HepG2 (cell line): ENCODE measurements at regions not wholly inside any gene's neighbourhood (a gene's known extent, or its start where the extent isn't known, plus 50 kb on each side); places are given as distances from the start of the nearest gene placed in this dataset.

ENCODE experiments used
- ATAC-seq: fragments of 200-7000 bp; cut with Tn5 transposase; 3 replicates; pipeline ENCODE4 v1.9.1; 2020; ENCODE audit warnings: mild to moderate bottlenecking, moderate library complexity
- BruUV-seq: library from RNA; stranded (reverse); fragments of 400-500 nt; replicated peaks from 2 replicates; lab custom pipeline; 2021; lab: Mats Ljungman, UMichigan
- CTCF ChIA-PET: fragments of 300-600 bp; formaldehyde crosslinking; extraction: SDS; loops from one replicate; lab custom pipeline; 2021; ENCODE audit warnings: low total read pairs, inconsistent platforms, low intra/inter-chr PET ratio; lab: Yijun Ruan, JAX
- POLR2A ChIA-PET: fragments of 350-600 bp; sonication (Branson Sonifier 250); formaldehyde crosslinking; loops from one replicate; lab custom pipeline; 2020; ENCODE audit warnings: antibody characterized with exemption, inconsistent platforms; lab: Yijun Ruan, JAX
- DNase-seq: peaks from one replicate; pipeline ENCODE4 v3.0.0-alpha.2; 2015; ENCODE audit warnings: low spot score
- FAIRE-seq: peaks from 3 replicates; lab custom pipeline; 2011; peaks lifted over from hg19 to GRCh38; lab: Jason Lieb, UNC
- H2AFZ ChIP-seq: one replicate; pipeline ENCODE4 v1.6.1; 2011; ENCODE audit warnings: low read length, inconsistent platforms
- H3K27ac ChIP-seq: fragments of 300-600 bp; 3 replicates; pipeline ENCODE4 v1.8.0; 2011; ENCODE audit warnings: mixed run types, mild to moderate bottlenecking, mixed read lengths, low read length, inconsistent platforms; ENCODE audit not compliant: insufficient read depth; ENCODE audit errors: extremely low read length
- H3K27me3 ChIP-seq, 2 experiments: fragments of 200-600 bp in 1 of 2; 2 replicates in 1 of 2; 3 replicates in 1 of 2; pipeline versions ENCODE4 v1.6.0 to v1.8.0; 2011; ENCODE audit warnings: low read length in 2 of 2, mild to moderate bottlenecking in 2 of 2, moderate library complexity in 2 of 2, inconsistent platforms in 1 of 2; ENCODE audit not compliant: insufficient read depth in 2 of 2, control insufficient read depth in 1 of 2
- H3K36me3 ChIP-seq, 2 experiments: fragments of 200-600 bp in 1 of 2; replicated peaks in 1 of 2; 2 replicates in 1 of 2; 3 replicates in 1 of 2; pipeline versions ENCODE4 v1.5.1 to v1.8.0; 2011; ENCODE audit warnings: low read length in 2 of 2, inconsistent platforms in 1 of 2; ENCODE audit not compliant: insufficient read depth in 2 of 2, control insufficient read depth in 1 of 2
- H3K4me1 ChIP-seq: 2 replicates; pipeline ENCODE4 v1.5.1; 2012; ENCODE audit warnings: low read length, inconsistent platforms; ENCODE audit not compliant: insufficient read depth
- H3K4me2 ChIP-seq: 2 replicates; pipeline ENCODE4 v1.6.0; 2011; ENCODE audit warnings: low read depth, low read length, inconsistent platforms
- H3K4me3 ChIP-seq, 3 experiments: fragments of 200-600 bp in 1 of 3; sonication (generic), shearing (Covaris generic) in 1 of 3; replicated peaks in 1 of 3; 2 replicates each; pipeline ENCODE4 v1.5.1; 2011 to 2016; ENCODE audit warnings: low read length in 3 of 3, inconsistent platforms in 2 of 3, low read depth in 2 of 3, mild to moderate bottlenecking in 2 of 3, control low read depth in 1 of 3, mixed read lengths in 1 of 3; ENCODE audit not compliant: insufficient read depth in 1 of 3
- H3K79me2 ChIP-seq: one replicate; pipeline ENCODE4 v1.6.1; 2011; ENCODE audit warnings: low read length, inconsistent platforms; ENCODE audit not compliant: insufficient read depth
- H3K9ac ChIP-seq: 2 replicates; pipeline ENCODE4 v1.6.0; 2011; ENCODE audit warnings: mild to moderate bottlenecking, low read depth, low read length, inconsistent platforms; ENCODE audit not compliant: insufficient read depth
- H3K9me3 ChIP-seq: 2 replicates; pipeline ENCODE4 v1.5.1; 2012; ENCODE audit warnings: mild to moderate bottlenecking, low read length
- H4K20me1 ChIP-seq: 2 replicates; pipeline ENCODE4 v1.6.0; 2011; ENCODE audit warnings: inconsistent platforms, mild to moderate bottlenecking, low read length, moderate library complexity; ENCODE audit not compliant: insufficient read depth
- AGO2 ChIP-seq: fragments of 200-400 bp; formaldehyde crosslinking; optimal IDR thresholded peaks from 2 replicates; pipeline ENCODE3; 2017; ENCODE audit warnings: mild to moderate bottlenecking, low read depth, low read length, moderate library complexity
- ARID2 ChIP-seq: sonication (generic); formaldehyde crosslinking; IDR thresholded peaks from 2 replicates; pipeline ENCODE4 v1.8.1; 2022; ENCODE audit warnings: mild to moderate bottlenecking, missing genetic modification reagents, borderline replicate concordance
- CREM ChIP-seq, 2 experiments: sonication (generic) in 1 of 2; formaldehyde crosslinking in 1 of 2; IDR thresholded peaks; 2 replicates each; pipeline versions ENCODE4 v1.4.0 to v1.6.1; 2016 to 2020; ENCODE audit warnings: antibody characterized with exemption in 1 of 2, mild to moderate bottlenecking in 1 of 2, missing genetic modification reagents in 1 of 2
- HDAC2 ChIP-seq: sonication (generic); formaldehyde crosslinking; IDR thresholded peaks from 2 replicates; pipeline ENCODE4 v1.4.0; 2020; ENCODE audit warnings: missing genetic modification reagents
- IRF2 ChIP-seq: IDR thresholded peaks from 2 replicates; pipeline ENCODE4 v1.6.1; 2018; ENCODE audit warnings: missing genetic modification reagents, missing compliant biosample characterization
- ISL2 ChIP-seq: sonication (generic); formaldehyde crosslinking; IDR thresholded peaks from 2 replicates; pipeline ENCODE4 v1.5.0; 2020; ENCODE audit warnings: missing genetic modification reagents
- JARID2 ChIP-seq: sonication (generic); formaldehyde crosslinking; IDR thresholded peaks from 2 replicates; pipeline ENCODE4 v1.8.1; 2023; ENCODE audit warnings: missing genetic modification reagents, inconsistent platforms; ENCODE audit not compliant: insufficient replicate concordance
- MEIS1 ChIP-seq: sonication (generic); formaldehyde crosslinking; IDR thresholded peaks from 2 replicates; pipeline ENCODE4 v1.9.0; 2021; ENCODE audit warnings: mild to moderate bottlenecking, missing genetic modification reagents, moderate library complexity, borderline replicate concordance
- NFIB ChIP-seq: sonication (generic); formaldehyde crosslinking; IDR thresholded peaks from 2 replicates; pipeline ENCODE4 v1.9.0; 2021; ENCODE audit warnings: missing genetic modification reagents, mild to moderate bottlenecking, borderline replicate concordance
- PAX8 ChIP-seq: sonication (generic); formaldehyde crosslinking; IDR thresholded peaks from 2 replicates; pipeline ENCODE4 v1.8.0; 2022; ENCODE audit warnings: mild to moderate bottlenecking, missing genetic modification reagents, borderline replicate concordance
- ZNF557 ChIP-seq: sonication (generic); formaldehyde crosslinking; IDR thresholded peaks from 2 replicates; pipeline ENCODE4 v1.4.0; 2020; ENCODE audit warnings: missing genetic modification reagents
- ZNF720 ChIP-seq: sonication (generic); formaldehyde crosslinking; IDR thresholded peaks from 2 replicates; pipeline ENCODE4 v1.4.0; 2020; ENCODE audit warnings: missing genetic modification reagents
- WGBS: methylation state at CpG from one replicate; pipeline ENCODE4 v1.1.6; 2017; ENCODE audit warnings: low lambda C conversion rate; 5-methylcytosine and 5-hydroxymethylcytosine counted together
- in situ Hi-C: cut with HindIII; loops from 2 replicates; pipeline ENCODE4 v1.10.0; 2017; ENCODE audit warnings: low pct_unique_long_range_greater_than_20kb; ENCODE audit not compliant: extremely low pct_ligation_motif_present
- intact Hi-C: fragments of 100-400 bp; cut with micrococcal nuclease; formaldehyde crosslinking; loops from one replicate; pipeline ENCODE4 v1.10.0; 2022; ENCODE audit not compliant: unreplicated experiment
- TF ChIP-seq, protein P1 (sequence below): sonication (generic); formaldehyde crosslinking; IDR thresholded peaks from 2 replicates; pipeline ENCODE4 v1.4.0; 2020; ENCODE audit warnings: missing genetic modification reagents
- TF ChIP-seq, protein P2 (sequence below): sonication (generic); formaldehyde crosslinking; conservative IDR thresholded peaks from 2 replicates; pipeline ENCODE4 v1.8.0; 2022; ENCODE audit warnings: low read depth, missing genetic modification reagents
- TF ChIP-seq, protein P3 (sequence below): sonication (generic); formaldehyde crosslinking; conservative IDR thresholded peaks from 2 replicates; pipeline ENCODE4 v1.5.0; 2020; ENCODE audit warnings: missing genetic modification reagents
- TF ChIP-seq, protein P4 (sequence below): sonication (generic); formaldehyde crosslinking; IDR thresholded peaks from 2 replicates; pipeline ENCODE4 v1.4.0; 2020; ENCODE audit warnings: missing genetic modification reagents

DNA sequence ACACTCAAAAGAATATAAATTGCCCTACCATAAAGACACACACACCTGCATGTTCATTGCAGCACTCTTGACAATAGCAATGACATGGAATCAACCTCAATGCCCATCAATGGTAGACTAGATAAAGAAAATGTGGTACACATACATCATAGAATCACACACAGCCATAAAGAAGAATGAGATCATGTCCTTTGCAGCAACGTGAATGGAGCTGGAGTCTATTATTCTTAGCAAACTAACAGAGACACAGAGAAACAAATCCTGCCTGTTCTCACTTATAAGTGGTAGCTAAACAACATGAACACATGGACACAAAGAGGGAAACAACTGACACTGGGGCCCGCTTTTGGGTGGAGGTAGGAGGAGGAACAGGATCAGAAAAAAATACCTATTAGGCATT, 2062.2 kb upstream of the CDH6 start (continued):
- TF ChIP-seq, protein P1, sequence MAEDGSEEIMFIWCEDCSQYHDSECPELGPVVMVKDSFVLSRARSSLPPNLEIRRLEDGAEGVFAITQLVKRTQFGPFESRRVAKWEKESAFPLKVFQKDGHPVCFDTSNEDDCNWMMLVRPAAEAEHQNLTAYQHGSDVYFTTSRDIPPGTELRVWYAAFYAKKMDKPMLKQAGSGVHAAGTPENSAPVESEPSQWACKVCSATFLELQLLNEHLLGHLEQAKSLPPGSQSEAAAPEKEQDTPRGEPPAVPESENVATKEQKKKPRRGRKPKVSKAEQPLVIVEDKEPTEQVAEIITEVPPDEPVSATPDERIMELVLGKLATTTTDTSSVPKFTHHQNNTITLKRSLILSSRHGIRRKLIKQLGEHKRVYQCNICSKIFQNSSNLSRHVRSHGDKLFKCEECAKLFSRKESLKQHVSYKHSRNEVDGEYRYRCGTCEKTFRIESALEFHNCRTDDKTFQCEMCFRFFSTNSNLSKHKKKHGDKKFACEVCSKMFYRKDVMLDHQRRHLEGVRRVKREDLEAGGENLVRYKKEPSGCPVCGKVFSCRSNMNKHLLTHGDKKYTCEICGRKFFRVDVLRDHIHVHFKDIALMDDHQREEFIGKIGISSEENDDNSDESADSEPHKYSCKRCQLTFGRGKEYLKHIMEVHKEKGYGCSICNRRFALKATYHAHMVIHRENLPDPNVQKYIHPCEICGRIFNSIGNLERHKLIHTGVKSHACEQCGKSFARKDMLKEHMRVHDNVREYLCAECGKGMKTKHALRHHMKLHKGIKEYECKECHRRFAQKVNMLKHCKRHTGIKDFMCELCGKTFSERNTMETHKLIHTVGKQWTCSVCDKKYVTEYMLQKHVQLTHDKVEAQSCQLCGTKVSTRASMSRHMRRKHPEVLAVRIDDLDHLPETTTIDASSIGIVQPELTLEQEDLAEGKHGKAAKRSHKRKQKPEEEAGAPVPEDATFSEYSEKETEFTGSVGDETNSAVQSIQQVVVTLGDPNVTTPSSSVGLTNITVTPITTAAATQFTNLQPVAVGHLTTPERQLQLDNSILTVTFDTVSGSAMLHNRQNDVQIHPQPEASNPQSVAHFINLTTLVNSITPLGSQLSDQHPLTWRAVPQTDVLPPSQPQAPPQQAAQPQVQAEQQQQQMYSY: no peak
- TF ChIP-seq, protein P2, sequence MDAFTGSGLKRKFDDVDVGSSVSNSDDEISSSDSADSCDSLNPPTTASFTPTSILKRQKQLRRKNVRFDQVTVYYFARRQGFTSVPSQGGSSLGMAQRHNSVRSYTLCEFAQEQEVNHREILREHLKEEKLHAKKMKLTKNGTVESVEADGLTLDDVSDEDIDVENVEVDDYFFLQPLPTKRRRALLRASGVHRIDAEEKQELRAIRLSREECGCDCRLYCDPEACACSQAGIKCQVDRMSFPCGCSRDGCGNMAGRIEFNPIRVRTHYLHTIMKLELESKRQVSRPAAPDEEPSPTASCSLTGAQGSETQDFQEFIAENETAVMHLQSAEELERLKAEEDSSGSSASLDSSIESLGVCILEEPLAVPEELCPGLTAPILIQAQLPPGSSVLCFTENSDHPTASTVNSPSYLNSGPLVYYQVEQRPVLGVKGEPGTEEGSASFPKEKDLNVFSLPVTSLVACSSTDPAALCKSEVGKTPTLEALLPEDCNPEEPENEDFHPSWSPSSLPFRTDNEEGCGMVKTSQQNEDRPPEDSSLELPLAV (CRISPR knock-in tag): no peak

DNA sequence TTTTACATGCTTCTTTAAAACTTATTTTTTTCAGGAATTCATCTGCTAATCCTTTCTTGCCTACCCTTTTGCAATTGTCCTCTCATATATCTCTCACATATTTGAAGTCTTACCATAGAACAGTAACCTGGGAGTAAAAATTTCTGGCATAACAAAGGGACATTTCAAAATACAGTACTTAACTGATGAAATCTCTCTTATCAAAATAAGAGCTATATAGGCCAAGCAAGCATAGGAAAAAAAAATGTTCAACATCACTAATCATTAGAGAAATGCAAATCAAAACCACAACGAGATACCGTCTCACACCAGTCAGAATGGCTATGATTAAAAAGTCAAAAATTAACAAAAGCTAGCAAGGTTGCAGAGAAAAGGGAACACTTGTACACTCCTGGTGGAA, 2062.7 kb upstream of the CDH6 start:
- Histone ChIP-seq H3K9ac (no peak overlapping the region), H3K79me2 (no peaks in the 10 kb centered on the region), H3K4me3 (no peak overlapping the region), H3K9me3 (no peaks in the 10 kb centered on the region), H2AFZ (no peak overlapping the region), H3K4me2 (no peak overlapping the region), H3K4me1 (no peaks in the 10 kb centered on the region), H4K20me1 (no peaks in the 10 kb centered on the region), H3K27ac (no peak overlapping the region), H3K36me3 (no peaks in the 10 kb centered on the region), H3K27me3 (no peaks in the 10 kb centered on the region)
- TF ChIP-seq IRF2 (CRISPR knock-in tag) (no peak), ARID2 (CRISPR knock-in tag) (no peak), PAX8 (CRISPR knock-in tag) (no peak), ZNF720 (CRISPR knock-in tag) (no peak), JARID2 (no peak), AGO2 (no peak), CREM (IDR thresholded peaks at IDR 0.05) (no peak), CREM (CRISPR knock-in tag; IDR thresholded peaks at IDR 0.05) (no peak), ISL2 (CRISPR knock-in tag) (no peak), HDAC2 (no peak), ZNF557 (CRISPR knock-in tag) (no peak), MEIS1 (CRISPR knock-in tag) (no peak), NFIB (no peak)
- TF ChIP-seq, protein P3, sequence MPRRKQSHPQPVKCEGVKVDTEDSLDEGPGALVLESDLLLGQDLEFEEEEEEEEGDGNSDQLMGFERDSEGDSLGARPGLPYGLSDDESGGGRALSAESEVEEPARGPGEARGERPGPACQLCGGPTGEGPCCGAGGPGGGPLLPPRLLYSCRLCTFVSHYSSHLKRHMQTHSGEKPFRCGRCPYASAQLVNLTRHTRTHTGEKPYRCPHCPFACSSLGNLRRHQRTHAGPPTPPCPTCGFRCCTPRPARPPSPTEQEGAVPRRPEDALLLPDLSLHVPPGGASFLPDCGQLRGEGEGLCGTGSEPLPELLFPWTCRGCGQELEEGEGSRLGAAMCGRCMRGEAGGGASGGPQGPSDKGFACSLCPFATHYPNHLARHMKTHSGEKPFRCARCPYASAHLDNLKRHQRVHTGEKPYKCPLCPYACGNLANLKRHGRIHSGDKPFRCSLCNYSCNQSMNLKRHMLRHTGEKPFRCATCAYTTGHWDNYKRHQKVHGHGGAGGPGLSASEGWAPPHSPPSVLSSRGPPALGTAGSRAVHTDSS (CRISPR knock-in tag): no peak
- TF ChIP-seq, protein P4, sequence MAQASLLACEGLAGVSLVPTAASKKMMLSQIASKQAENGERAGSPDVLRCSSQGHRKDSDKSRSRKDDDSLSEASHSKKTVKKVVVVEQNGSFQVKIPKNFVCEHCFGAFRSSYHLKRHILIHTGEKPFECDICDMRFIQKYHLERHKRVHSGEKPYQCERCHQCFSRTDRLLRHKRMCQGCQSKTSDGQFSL (CRISPR knock-in tag): no peak
- FAIRE-seq (no peak), DNase-seq (no peak), ATAC-seq (no peak)
- intact Hi-C loops (no loop called here), in situ Hi-C loops (no loop called here)
- ChIA-PET CTCF (no interaction called here), POLR2A (no interaction called here)
- no TSS peak for BruUV-seq
- WGBS: 0% methylated on average over 2 of the region's 2 CpGs
